Lower leg skin (tissue), 4 donors: ENCODE measurements at regions not wholly inside any gene's neighbourhood (a gene's known extent, or its start where the extent isn't known, plus 50 kb on each side); places are given as distances from the start of the nearest gene placed in this dataset.

Experiments
- DNase-seq, 2 donors: peaks; one replicate each; pipeline ENCODE4 v3.0.0-alpha.2; 2019; ENCODE audit warnings: low spot score in 2 of 2
- H3K4me3 ChIP-seq: fragments of 200-600 bp; sonication (generic); 2 replicates; pipeline ENCODE4 v1.5.1; 2017; ENCODE audit warnings: mild to moderate bottlenecking, low read depth; ENCODE audit not compliant: poor library complexity, severe bottlenecking
- POLR2A ChIP-seq, 2 donors: fragments of 450-650 bp; IDR thresholded peaks; one replicate each; pipeline ENCODE4 v1.6.1; 2016 to 2017; ENCODE audit warnings: antibody characterized with exemption in 2 of 2, mild to moderate bottlenecking in 1 of 2, moderate library complexity in 1 of 2
- WGBS, 2 donors: methylation state at CpG; one replicate each; pipeline ENCODE4 v1.1.5; 2018; 5-methylcytosine and 5-hydroxymethylcytosine counted together
- intact Hi-C: fragments of 100-400 bp; cut with DNase I; formaldehyde crosslinking; loops from one replicate; pipeline ENCODE4 v1.15.0; 2023; ENCODE audit warnings: low total_unique reads
- TF ChIP-seq, protein P1 (sequence below), 3 donors: fragments of 450-650 bp; IDR thresholded peaks; one replicate each; pipeline ENCODE4 v1.5.1; 2016; ENCODE audit warnings: antibody characterized with exemption in 3 of 3, mild to moderate bottlenecking in 3 of 3, moderate library complexity in 2 of 3

DNA sequence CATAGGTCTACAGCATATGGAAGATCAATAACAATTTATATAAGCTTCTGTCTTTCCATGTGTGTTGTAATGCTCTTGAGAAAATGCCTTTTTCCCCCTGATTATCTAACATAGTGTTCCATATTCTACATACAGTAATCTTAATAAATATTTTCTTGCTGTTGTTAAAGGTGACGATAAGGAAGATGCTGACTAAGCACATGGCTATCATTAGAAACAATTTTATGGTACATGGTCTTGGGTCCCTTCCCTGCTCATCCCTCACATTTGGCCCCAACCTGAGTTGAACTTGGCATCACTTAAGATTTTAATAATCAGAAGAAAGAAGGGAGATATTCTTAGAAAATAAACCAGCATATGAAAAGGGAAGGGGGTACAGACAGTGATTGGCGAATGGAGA, 382.1 kb upstream of the CDH20 start:
- 87 to 93% methylated on average over 2 of the region's 2 CpGs for WGBS, 2 donors
- intact Hi-C loops: no loop called here
- TF ChIP-seq POLR2A (IDR thresholded peaks at IDR 0.05): no peak
- TF ChIP-seq, protein P1, sequence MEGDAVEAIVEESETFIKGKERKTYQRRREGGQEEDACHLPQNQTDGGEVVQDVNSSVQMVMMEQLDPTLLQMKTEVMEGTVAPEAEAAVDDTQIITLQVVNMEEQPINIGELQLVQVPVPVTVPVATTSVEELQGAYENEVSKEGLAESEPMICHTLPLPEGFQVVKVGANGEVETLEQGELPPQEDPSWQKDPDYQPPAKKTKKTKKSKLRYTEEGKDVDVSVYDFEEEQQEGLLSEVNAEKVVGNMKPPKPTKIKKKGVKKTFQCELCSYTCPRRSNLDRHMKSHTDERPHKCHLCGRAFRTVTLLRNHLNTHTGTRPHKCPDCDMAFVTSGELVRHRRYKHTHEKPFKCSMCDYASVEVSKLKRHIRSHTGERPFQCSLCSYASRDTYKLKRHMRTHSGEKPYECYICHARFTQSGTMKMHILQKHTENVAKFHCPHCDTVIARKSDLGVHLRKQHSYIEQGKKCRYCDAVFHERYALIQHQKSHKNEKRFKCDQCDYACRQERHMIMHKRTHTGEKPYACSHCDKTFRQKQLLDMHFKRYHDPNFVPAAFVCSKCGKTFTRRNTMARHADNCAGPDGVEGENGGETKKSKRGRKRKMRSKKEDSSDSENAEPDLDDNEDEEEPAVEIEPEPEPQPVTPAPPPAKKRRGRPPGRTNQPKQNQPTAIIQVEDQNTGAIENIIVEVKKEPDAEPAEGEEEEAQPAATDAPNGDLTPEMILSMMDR (IDR thresholded peaks at IDR 0.05): no peak
- DNase-seq: no peak
- H3K4me3 ChIP-seq: no peak overlapping the region

DNA sequence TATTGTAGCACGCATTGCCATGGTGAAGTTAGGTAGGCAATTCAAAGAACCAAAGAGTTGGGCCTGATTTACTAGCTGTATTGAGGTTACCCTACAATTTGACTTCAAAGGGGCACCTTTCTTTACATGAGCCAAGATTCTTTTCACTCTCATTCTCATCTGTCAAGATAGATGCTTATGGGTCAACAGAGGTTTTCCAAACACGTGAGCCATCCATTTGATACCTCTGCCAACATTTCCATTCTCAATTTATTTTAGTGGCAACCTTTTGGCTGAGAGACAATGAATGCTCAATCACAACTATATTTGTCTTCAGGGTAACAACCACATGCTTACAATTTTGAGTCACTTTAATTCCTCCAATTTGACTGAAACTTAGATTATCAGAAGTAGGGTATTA, 370.6 kb upstream of the CDH20 start:
- TF ChIP-seq POLR2A (IDR thresholded peaks at IDR 0.05): no peak
- TF ChIP-seq, protein P1 (IDR thresholded peaks at IDR 0.05): no peak
- 65 to 70% methylated on average over 2 of the region's 2 CpGs for WGBS, 2 donors
- no peak for DNase-seq
- H3K4me3 ChIP-seq: no peak overlapping the region
- intact Hi-C loops: no loop called here

GRCh38 chr18:60965856-60966255, 367.4 kb upstream of the CDH20 start:
- TF ChIP-seq, protein P1 (IDR thresholded peaks at IDR 0.05): no peak
- no peak for TF ChIP-seq POLR2A (IDR thresholded peaks at IDR 0.05)
- intact Hi-C loops: no loop called here
- no peak overlapping the region for H3K4me3 ChIP-seq
- DNase-seq: no peak

GRCh38 chr18:60966876-60967275, 366.4 kb upstream of the CDH20 start:
- intact Hi-C loops: no loop called here
- WGBS, 2 donors: 56 to 61% methylated on average over 2 of the region's 2 CpGs

GRCh38 chr18:60975420-60975819, 357.8 kb upstream of the CDH20 start:
- TF ChIP-seq POLR2A (IDR thresholded peaks at IDR 0.05): no peak
- TF ChIP-seq, protein P1 (IDR thresholded peaks at IDR 0.05): no peak
- 66 to 74% methylated on average over 7 of the region's 7 CpGs for WGBS, 2 donors
- intact Hi-C loops: no loop called here
- no peak for DNase-seq
- H3K4me3 ChIP-seq: no peak overlapping the region

More at GRCh38 chr18:60966876-60967275, 366.4 kb upstream of the CDH20 start:
- no peak overlapping the region for H3K4me3 ChIP-seq
- no peak for DNase-seq
- no peak for TF ChIP-seq POLR2A (IDR thresholded peaks at IDR 0.05)
- TF ChIP-seq, protein P1 (IDR thresholded peaks at IDR 0.05): no peak

DNA sequence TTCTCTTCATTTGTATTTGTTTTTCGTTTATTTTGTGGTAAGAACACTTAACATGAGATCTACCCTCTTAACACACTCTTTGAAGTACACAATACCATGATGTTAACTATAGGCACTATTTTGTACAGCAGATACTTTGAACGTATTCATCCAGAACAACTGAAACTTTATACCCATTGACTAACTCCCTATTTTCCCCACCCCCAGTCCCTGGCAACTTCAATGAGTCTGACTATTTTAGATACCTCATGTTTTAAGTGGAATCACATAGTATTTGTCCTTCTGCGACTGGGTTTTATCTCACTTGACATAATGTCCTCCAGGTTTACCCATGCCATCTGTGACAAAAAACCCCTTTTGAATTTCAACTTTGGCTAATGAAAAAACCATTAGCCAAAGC, 356.3 kb upstream of the CDH20 start:
- TF ChIP-seq POLR2A (IDR thresholded peaks at IDR 0.05): no peak
- TF ChIP-seq, protein P1 (IDR thresholded peaks at IDR 0.05): no peak
- intact Hi-C loops: no loop called here
- no peak for DNase-seq
- 84 to 91% methylated on average over 3 of the region's 3 CpGs for WGBS, 2 donors
- H3K4me3 ChIP-seq: no peak overlapping the region
